ENCODE measurements at regions not wholly inside any gene's neighbourhood (a gene's known extent, or its start where the extent isn't known, plus 50 kb on each side); places are given as distances from the start of the nearest gene placed in this dataset.
"Not testable (repeated sequence)": the region's sequence is repeated elsewhere in the genome, so short reads cannot be mapped to it uniquely, and the experiment has no call there.

GRCh38 chrX:101823236-101823635, 108.6 kb downstream of the ZMAT1 start:
- DNase-seq (ENCODE audit: low spot score), result no peak
- ATAC-seq, result no peak
- no peaks in the 10 kb centered on the region for H3K4me1 Mint-ChIP-seq
- TF ChIP-seq E2F5 (CRISPR knock-in tag; IDR thresholded peaks at IDR 0.05), result no peak
- no peak for TF ChIP-seq CBFB (CRISPR knock-in tag; IDR thresholded peaks at IDR 0.05; ENCODE audit: low read depth)
- no peak for TF ChIP-seq NR1H2 (CRISPR knock-in tag; IDR thresholded peaks at IDR 0.05)
- TF ChIP-seq ZNF396 (CRISPR knock-in tag; IDR thresholded peaks at IDR 0.05; ENCODE audit: borderline replicate concordance), result no peak
- TF ChIP-seq RORB (CRISPR knock-in tag; IDR thresholded peaks at IDR 0.05), result no peak
- no peak for TF ChIP-seq AFF4 (CRISPR knock-in tag; IDR thresholded peaks at IDR 0.05; ENCODE audit: borderline replicate concordance)
- TF ChIP-seq, protein P1, sequence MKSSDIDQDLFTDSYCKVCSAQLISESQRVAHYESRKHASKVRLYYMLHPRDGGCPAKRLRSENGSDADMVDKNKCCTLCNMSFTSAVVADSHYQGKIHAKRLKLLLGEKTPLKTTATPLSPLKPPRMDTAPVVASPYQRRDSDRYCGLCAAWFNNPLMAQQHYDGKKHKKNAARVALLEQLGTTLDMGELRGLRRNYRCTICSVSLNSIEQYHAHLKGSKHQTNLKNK (CRISPR knock-in tag; IDR thresholded peaks at IDR 0.05), result no peak
- no peak for TF ChIP-seq SMAD4 (CRISPR knock-in tag; IDR thresholded peaks at IDR 0.05)
- TF ChIP-seq GABPB1 (CRISPR knock-in tag; IDR thresholded peaks at IDR 0.05), result no peak
- TF ChIP-seq OVOL2 (CRISPR knock-in tag; IDR thresholded peaks at IDR 0.05; ENCODE audit: borderline replicate concordance), result no peak
- TF ChIP-seq KAT7 (CRISPR knock-in tag; IDR thresholded peaks at IDR 0.05; ENCODE audit: borderline replicate concordance), result no peak
- TF ChIP-seq ERG (CRISPR knock-in tag; IDR thresholded peaks at IDR 0.05), result no peak
- TF ChIP-seq ELF4 (CRISPR knock-in tag; IDR thresholded peaks at IDR 0.05; ENCODE audit: low read depth), result no peak
- no peak for TF ChIP-seq NFATC4 (CRISPR knock-in tag; IDR thresholded peaks at IDR 0.05)
- no peak overlapping the region for H3K4me3 Mint-ChIP-seq
- ChIA-PET CTCF (no interaction called here), POLR2A (no interaction called here)
- H3K27me3 Mint-ChIP-seq (ENCODE audit: low read depth), result peaks cover 2% of the 10 kb centered on the region; the same call in 1 of the 2 replicates
- no peak overlapping the region for H3K27ac Mint-ChIP-seq
- no peaks in the 10 kb centered on the region for H3K36me3 Mint-ChIP-seq
- H3K9me3 Mint-ChIP-seq, result peaks cover 17% of the 10 kb centered on the region

DNA sequence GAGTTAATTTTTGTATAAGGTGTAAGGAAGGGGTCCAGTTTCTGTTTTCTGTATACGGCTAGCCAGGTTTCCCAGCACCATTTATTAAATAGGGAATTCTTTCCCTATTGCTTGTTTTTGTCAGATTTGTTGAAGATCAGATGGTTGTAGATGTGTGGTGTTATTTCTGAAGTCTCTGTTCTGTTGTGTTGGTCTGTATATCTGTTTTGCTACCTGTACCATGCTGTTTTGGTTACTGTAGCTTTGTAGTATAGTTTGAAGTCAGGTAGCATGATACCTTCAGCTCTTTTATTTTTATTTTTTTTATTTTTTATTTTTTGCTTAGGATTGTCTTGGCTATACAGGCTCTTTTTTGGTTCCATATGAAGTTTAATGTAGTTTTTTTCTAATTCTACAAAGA, 114.1 kb downstream of the ZMAT1 start:
- H3K4me1 Mint-ChIP-seq; ATAC-seq; DNase-seq (ENCODE audit: low spot score); CTCF ChIA-PET; H3K36me3 Mint-ChIP-seq; H3K27me3 Mint-ChIP-seq (ENCODE audit: low read depth); H3K4me3 Mint-ChIP-seq; POLR2A ChIA-PET; H3K27ac Mint-ChIP-seq: not testable (repeated sequence)
- H3K9me3 Mint-ChIP-seq, result peaks cover 25% of the 10 kb centered on the region

DNA sequence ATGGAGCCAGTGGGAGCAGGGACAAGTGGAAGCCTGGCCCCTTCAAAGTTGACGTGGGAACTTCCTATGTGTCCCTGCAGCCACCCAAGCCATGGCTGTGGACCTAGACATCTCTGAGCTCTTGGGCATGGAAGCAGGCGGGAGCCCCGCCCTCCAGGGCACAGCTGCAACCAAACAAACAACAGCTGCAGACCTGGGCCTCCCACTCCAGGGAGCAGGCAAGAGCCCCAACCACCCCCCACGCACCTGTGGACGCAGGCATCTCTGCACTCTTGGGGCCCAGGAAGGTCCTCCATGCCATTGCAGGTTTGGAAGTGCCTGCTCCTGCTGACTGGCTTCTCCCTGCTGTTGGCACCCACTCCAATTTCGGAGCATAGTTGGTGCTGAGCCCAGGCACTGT, 118.6 kb downstream of the ZMAT1 start:
- CTCF ChIA-PET, result no interaction called here
- Mint-ChIP-seq H3K27ac (no peak overlapping the region), H3K36me3 (peaks cover 14% of the 10 kb centered on the region; the same call in 1 of the 2 replicates), H3K4me1 (no peaks in the 10 kb centered on the region), H3K27me3 (ENCODE audit: low read depth) (peaks cover 9% of the 10 kb centered on the region), H3K9me3 (peaks cover 19% of the 10 kb centered on the region), H3K4me3 (no peak overlapping the region)
- no peak for TF ChIP-seq TP53 (CRISPR knock-in tag; IDR thresholded peaks at IDR 0.05)
- TF ChIP-seq, protein P2, sequence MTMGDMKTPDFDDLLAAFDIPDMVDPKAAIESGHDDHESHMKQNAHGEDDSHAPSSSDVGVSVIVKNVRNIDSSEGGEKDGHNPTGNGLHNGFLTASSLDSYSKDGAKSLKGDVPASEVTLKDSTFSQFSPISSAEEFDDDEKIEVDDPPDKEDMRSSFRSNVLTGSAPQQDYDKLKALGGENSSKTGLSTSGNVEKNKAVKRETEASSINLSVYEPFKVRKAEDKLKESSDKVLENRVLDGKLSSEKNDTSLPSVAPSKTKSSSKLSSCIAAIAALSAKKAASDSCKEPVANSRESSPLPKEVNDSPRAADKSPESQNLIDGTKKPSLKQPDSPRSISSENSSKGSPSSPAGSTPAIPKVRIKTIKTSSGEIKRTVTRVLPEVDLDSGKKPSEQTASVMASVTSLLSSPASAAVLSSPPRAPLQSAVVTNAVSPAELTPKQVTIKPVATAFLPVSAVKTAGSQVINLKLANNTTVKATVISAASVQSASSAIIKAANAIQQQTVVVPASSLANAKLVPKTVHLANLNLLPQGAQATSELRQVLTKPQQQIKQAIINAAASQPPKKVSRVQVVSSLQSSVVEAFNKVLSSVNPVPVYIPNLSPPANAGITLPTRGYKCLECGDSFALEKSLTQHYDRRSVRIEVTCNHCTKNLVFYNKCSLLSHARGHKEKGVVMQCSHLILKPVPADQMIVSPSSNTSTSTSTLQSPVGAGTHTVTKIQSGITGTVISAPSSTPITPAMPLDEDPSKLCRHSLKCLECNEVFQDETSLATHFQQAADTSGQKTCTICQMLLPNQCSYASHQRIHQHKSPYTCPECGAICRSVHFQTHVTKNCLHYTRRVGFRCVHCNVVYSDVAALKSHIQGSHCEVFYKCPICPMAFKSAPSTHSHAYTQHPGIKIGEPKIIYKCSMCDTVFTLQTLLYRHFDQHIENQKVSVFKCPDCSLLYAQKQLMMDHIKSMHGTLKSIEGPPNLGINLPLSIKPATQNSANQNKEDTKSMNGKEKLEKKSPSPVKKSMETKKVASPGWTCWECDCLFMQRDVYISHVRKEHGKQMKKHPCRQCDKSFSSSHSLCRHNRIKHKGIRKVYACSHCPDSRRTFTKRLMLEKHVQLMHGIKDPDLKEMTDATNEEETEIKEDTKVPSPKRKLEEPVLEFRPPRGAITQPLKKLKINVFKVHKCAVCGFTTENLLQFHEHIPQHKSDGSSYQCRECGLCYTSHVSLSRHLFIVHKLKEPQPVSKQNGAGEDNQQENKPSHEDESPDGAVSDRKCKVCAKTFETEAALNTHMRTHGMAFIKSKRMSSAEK (CRISPR knock-in tag; IDR thresholded peaks at IDR 0.05; ENCODE audit: borderline replicate concordance), result no peak
- no peak for TF ChIP-seq ZNF671 (CRISPR knock-in tag; IDR thresholded peaks at IDR 0.05)
- TF ChIP-seq FOXP1 (CRISPR knock-in tag; IDR thresholded peaks at IDR 0.05; ENCODE audit: borderline replicate concordance), result no peak
- no peak for TF ChIP-seq JAZF1 (CRISPR knock-in tag; IDR thresholded peaks at IDR 0.05)
- TF ChIP-seq, protein P3, sequence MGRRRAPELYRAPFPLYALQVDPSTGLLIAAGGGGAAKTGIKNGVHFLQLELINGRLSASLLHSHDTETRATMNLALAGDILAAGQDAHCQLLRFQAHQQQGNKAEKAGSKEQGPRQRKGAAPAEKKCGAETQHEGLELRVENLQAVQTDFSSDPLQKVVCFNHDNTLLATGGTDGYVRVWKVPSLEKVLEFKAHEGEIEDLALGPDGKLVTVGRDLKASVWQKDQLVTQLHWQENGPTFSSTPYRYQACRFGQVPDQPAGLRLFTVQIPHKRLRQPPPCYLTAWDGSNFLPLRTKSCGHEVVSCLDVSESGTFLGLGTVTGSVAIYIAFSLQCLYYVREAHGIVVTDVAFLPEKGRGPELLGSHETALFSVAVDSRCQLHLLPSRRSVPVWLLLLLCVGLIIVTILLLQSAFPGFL (CRISPR knock-in tag; IDR thresholded peaks at IDR 0.05; ENCODE audit: borderline replicate concordance), result no peak
- no peak for TF ChIP-seq SMAD3 (CRISPR knock-in tag; IDR thresholded peaks at IDR 0.05; ENCODE audit: borderline replicate concordance)
- no peak for ATAC-seq
- POLR2A ChIA-PET, result no interaction called here
- no peak for DNase-seq (ENCODE audit: low spot score)
